ENCODE measurements at regions not wholly inside any gene's neighbourhood (a gene's known extent, or its start where the extent isn't known, plus 50 kb on each side); places are given as distances from the start of the nearest gene placed in this dataset.

DNA sequence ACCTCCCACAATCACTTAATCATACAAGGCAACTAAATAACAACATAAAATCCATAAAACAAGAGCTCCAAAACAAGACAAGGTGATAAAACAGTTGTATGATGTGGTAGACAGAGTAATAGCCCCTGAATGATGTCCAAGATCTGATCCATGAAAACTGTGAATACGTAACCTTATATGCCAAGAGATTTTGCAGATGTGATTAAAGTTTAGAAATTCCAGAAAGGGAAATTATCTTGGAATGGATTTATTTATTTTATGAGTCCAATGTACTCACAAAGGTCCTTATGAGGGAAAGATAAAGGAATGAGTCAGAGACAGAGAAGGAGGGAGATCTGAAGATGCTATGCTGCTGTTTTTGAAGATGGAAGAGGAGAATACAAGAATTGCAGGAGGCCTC, 1775.7 kb upstream of the C9orf72 start:
- Histone ChIP-seq H3K79me1 (ENCODE audit: insufficient read depth, low read depth, low read length, poor library complexity, severe bottlenecking) (no peaks in the 10 kb centered on the region), H2BK20ac (ENCODE audit: low read depth, low read length, poor library complexity, severe bottlenecking) (no peak overlapping the region), H3T11ph (ENCODE audit: low read length) (no peak overlapping the region), H2BK5ac (ENCODE audit: insufficient read length, low read length) (no peak overlapping the region), H2BK15ac (ENCODE audit: low read depth, low read length) (no peak overlapping the region), H3K23ac (ENCODE audit: insufficient read length, low read depth, low read length) (no peak overlapping the region), H4K91ac (ENCODE audit: insufficient read length, low read depth, low read length) (no peak overlapping the region), H4K8ac (replicated peaks; ENCODE audit: insufficient read length, low read depth, low read length) (no peak overlapping the region), H3K4me2 (ENCODE audit: insufficient read depth, insufficient read length, low read length) (no peak overlapping the region), H2BK12ac (ENCODE audit: insufficient read length, low read depth, low read length) (no peak overlapping the region), H3K9me3 (ENCODE audit: control insufficient read depth, low read depth, low read length) (no peaks in the 10 kb centered on the region), H3K27ac (ENCODE audit: insufficient read length, low read depth, low read length) (no peak overlapping the region), H2AFZ (ENCODE audit: low read length) (no peak overlapping the region), H3K27me3 (ENCODE audit: insufficient read depth, low read length) (no peaks in the 10 kb centered on the region), H4K20me1 (ENCODE audit: control insufficient read depth, insufficient read depth, insufficient read length) (no peaks in the 10 kb centered on the region), H3K4ac (ENCODE audit: low read depth, low read length) (no peak overlapping the region), H3K23me2 (ENCODE audit: insufficient read length, low read depth, low read length, poor library complexity, severe bottlenecking) (no peaks in the 10 kb centered on the region), H2AK5ac (ENCODE audit: insufficient read length, low read length) (no peak overlapping the region), H3K56ac (ENCODE audit: insufficient read length, low read depth, low read length) (no peak overlapping the region), H3K4me1 (ENCODE audit: insufficient read depth, low read length) (no peaks in the 10 kb centered on the region; the same call in 1 of the 2 replicates), H3K79me2 (ENCODE audit: insufficient read depth, low read length) (no peaks in the 10 kb centered on the region), H2BK120ac (ENCODE audit: low read depth, low read length, poor library complexity, severe bottlenecking) (no peak overlapping the region), H3K14ac (ENCODE audit: insufficient read depth, low read length) (no peak overlapping the region), H4K5ac (ENCODE audit: insufficient read length, low read depth, low read length) (no peak overlapping the region), H3K18ac (ENCODE audit: insufficient read length, low read depth, low read length) (no peak overlapping the region), H3K9ac (ENCODE audit: extremely low read depth, insufficient read length, low read length) (no peak overlapping the region)
- no peaks in the 10 kb centered on the region for H3K4me1 Mint-ChIP-seq
- H3K27me3 Mint-ChIP-seq (ENCODE audit: low read depth), result no peaks in the 10 kb centered on the region
- WGBS (ENCODE audit: extremely low coverage, insufficient read length, low lambda C conversion rate), result no CpG with 5 or more reads among the region's 1 CpG
- H3K27ac Mint-ChIP-seq, result no peak overlapping the region
- no peaks in the 10 kb centered on the region; a peak in 2 of 5 replicates for H3K9me3 Mint-ChIP-seq
- H3K4me3 Mint-ChIP-seq, result no peak overlapping the region
- TF ChIP-seq, protein P1, sequence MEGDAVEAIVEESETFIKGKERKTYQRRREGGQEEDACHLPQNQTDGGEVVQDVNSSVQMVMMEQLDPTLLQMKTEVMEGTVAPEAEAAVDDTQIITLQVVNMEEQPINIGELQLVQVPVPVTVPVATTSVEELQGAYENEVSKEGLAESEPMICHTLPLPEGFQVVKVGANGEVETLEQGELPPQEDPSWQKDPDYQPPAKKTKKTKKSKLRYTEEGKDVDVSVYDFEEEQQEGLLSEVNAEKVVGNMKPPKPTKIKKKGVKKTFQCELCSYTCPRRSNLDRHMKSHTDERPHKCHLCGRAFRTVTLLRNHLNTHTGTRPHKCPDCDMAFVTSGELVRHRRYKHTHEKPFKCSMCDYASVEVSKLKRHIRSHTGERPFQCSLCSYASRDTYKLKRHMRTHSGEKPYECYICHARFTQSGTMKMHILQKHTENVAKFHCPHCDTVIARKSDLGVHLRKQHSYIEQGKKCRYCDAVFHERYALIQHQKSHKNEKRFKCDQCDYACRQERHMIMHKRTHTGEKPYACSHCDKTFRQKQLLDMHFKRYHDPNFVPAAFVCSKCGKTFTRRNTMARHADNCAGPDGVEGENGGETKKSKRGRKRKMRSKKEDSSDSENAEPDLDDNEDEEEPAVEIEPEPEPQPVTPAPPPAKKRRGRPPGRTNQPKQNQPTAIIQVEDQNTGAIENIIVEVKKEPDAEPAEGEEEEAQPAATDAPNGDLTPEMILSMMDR (conservative IDR thresholded peaks at IDR 0.05), result no peak
- H3K36me3 Mint-ChIP-seq (ENCODE audit: insufficient read depth in 1 of 3, low read depth in 3 of 3), result no peaks in the 10 kb centered on the region
- no peak for DNase-seq

Data from H9 (cell line).